Neural cell (in vitro differentiated cells): ENCODE measurements at regions not wholly inside any gene's neighbourhood (a gene's known extent, or its start where the extent isn't known, plus 50 kb on each side); places are given as distances from the start of the nearest gene placed in this dataset.

Experiments used
- EP300 ChIP-seq: fragments of 450-650 bp; conservative IDR thresholded peaks from 2 replicates; pipeline ENCODE4 v1.6.1; 2014; ENCODE audit warnings: antibody characterized with exemption, mild to moderate bottlenecking, moderate library complexity; ENCODE audit not compliant: poor library complexity, severe bottlenecking
- EZH2 ChIP-seq: fragments of 200-600, 300-800 bp; shearing (Covaris generic), sonication (generic); IDR thresholded peaks from 2 replicates; pipeline ENCODE4 v1.6.1; 2014; ENCODE audit warnings: antibody characterized with exemption, low read length, borderline replicate concordance, mild to moderate bottlenecking; ENCODE audit not compliant: insufficient read depth, poor library complexity, severe bottlenecking
- POLR2AphosphoS5 ChIP-seq: IDR thresholded peaks from 2 replicates; pipeline ENCODE4 v1.6.1; 2012
- RAD21 ChIP-seq: fragments of 450-650 bp; conservative IDR thresholded peaks from 2 replicates; pipeline ENCODE4 v1.6.1; 2014; ENCODE audit warnings: antibody characterized with exemption, mild to moderate bottlenecking, moderate library complexity
- TF ChIP-seq, protein P1 (sequence below): fragments of 450-650 bp; IDR thresholded peaks from 2 replicates; pipeline ENCODE4 v1.5.1; 2014; ENCODE audit warnings: antibody characterized with exemption, mild to moderate bottlenecking, moderate library complexity; ENCODE audit not compliant: poor library complexity, severe bottlenecking

GRCh38 chr2:160910681-160911080, 249.5 kb upstream of the TANK start:
- TF ChIP-seq, protein P1, sequence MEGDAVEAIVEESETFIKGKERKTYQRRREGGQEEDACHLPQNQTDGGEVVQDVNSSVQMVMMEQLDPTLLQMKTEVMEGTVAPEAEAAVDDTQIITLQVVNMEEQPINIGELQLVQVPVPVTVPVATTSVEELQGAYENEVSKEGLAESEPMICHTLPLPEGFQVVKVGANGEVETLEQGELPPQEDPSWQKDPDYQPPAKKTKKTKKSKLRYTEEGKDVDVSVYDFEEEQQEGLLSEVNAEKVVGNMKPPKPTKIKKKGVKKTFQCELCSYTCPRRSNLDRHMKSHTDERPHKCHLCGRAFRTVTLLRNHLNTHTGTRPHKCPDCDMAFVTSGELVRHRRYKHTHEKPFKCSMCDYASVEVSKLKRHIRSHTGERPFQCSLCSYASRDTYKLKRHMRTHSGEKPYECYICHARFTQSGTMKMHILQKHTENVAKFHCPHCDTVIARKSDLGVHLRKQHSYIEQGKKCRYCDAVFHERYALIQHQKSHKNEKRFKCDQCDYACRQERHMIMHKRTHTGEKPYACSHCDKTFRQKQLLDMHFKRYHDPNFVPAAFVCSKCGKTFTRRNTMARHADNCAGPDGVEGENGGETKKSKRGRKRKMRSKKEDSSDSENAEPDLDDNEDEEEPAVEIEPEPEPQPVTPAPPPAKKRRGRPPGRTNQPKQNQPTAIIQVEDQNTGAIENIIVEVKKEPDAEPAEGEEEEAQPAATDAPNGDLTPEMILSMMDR: no peak
- TF ChIP-seq POLR2AphosphoS5 (no peak), EZH2 (no peak), EP300 (no peak), RAD21 (no peak)
